Hepatocyte (in vitro differentiated cells): ENCODE measurements at regions not wholly inside any gene's neighbourhood (a gene's known extent, or its start where the extent isn't known, plus 50 kb on each side); places are given as distances from the start of the nearest gene placed in this dataset.

Source experiments
- DNase-seq: peaks from one replicate; pipeline ENCODE4 v3.0.0-alpha.2; 2016; ENCODE audit warnings: low spot score
- H2AFZ ChIP-seq: fragments of 200-600 bp; sonication (generic); 2 replicates; pipeline ENCODE4 v1.6.0; 2016; ENCODE audit warnings: antibody characterized with exemption, mild to moderate bottlenecking
- H3K27ac ChIP-seq: fragments of 200-600 bp; sonication (generic); 2 replicates; pipeline ENCODE4 v1.5.1; 2016; ENCODE audit warnings: mild to moderate bottlenecking
- H3K27me3 ChIP-seq: fragments of 200-600 bp; sonication (generic); 2 replicates; pipeline ENCODE4 v1.6.1; 2016
- H3K36me3 ChIP-seq: fragments of 200-600 bp; sonication (generic); replicated peaks from 2 replicates; pipeline ENCODE4 v1.5.1; 2016; ENCODE audit warnings: low read depth; ENCODE audit not compliant: insufficient read depth
- H3K4me1 ChIP-seq: fragments of 200-600 bp; sonication (generic); 2 replicates; pipeline ENCODE4 v1.5.1; 2016; ENCODE audit warnings: mild to moderate bottlenecking, moderate library complexity; ENCODE audit not compliant: insufficient read depth
- H3K4me2 ChIP-seq: fragments of 200-600 bp; sonication (generic); 2 replicates; pipeline ENCODE4 v1.6.0; 2016
- H3K4me3 ChIP-seq: fragments of 200-600 bp; sonication (generic); 2 replicates; pipeline ENCODE4 v1.5.1; 2016; ENCODE audit warnings: mild to moderate bottlenecking
- H3K79me2 ChIP-seq: fragments of 200-600 bp; sonication (generic); 2 replicates; pipeline ENCODE4 v1.6.0; 2017; ENCODE audit warnings: mild to moderate bottlenecking
- H3K9me2 ChIP-seq: fragments of 200-600 bp; sonication (generic); replicated peaks from 2 replicates; pipeline ENCODE4 v1.6.0; 2017; ENCODE audit warnings: mild to moderate bottlenecking; ENCODE audit not compliant: insufficient read depth
- H3K9me3 ChIP-seq: fragments of 200-600 bp; sonication (generic); 2 replicates; pipeline ENCODE4 v1.5.1; 2016; ENCODE audit warnings: low read depth, mild to moderate bottlenecking
- H4K20me1 ChIP-seq: fragments of 200-600 bp; sonication (generic); 2 replicates; pipeline ENCODE4 v1.6.0; 2016; ENCODE audit warnings: mild to moderate bottlenecking; ENCODE audit not compliant: insufficient read depth, poor library complexity, severe bottlenecking
- CTCF ChIP-seq: fragments of 200-600 bp; sonication (generic); IDR thresholded peaks from 2 replicates; pipeline ENCODE4 v1.5.1; 2016; ENCODE audit warnings: antibody characterized with exemption, mild to moderate bottlenecking; ENCODE audit not compliant: poor library complexity
- EZH2 ChIP-seq: fragments of 200-600 bp; sonication (generic); IDR thresholded peaks from 2 replicates; pipeline ENCODE4 v1.6.1; 2016; ENCODE audit warnings: antibody characterized with exemption, mild to moderate bottlenecking, borderline replicate concordance
- EZH2phosphoT487 ChIP-seq: fragments of 200-600 bp; sonication (generic); IDR thresholded peaks from one replicate; pipeline ENCODE4 v1.6.1; 2018; ENCODE audit warnings: antibody characterized with exemption, mild to moderate bottlenecking, low read depth, moderate library complexity; ENCODE audit not compliant: unreplicated experiment, severe bottlenecking
- WGBS: methylation state at CpG from one replicate; pipeline ENCODE4 v1.1.6; 2016; ENCODE audit warnings: low lambda C conversion rate; ENCODE audit errors: missing lambda C conversion rate; 5-methylcytosine and 5-hydroxymethylcytosine counted together

GRCh38 chr5:25716680-25717079 lies 1071.9 kb upstream of the CDH10 start:
- WGBS, result 94% methylated on average over 1 of the region's 1 CpG
- DNase-seq, result no peak
- H3K9me3 ChIP-seq, result no peaks in the 10 kb centered on the region
- no peak overlapping the region for H3K4me2 ChIP-seq
- H2AFZ ChIP-seq, result no peak overlapping the region
- H3K27me3 ChIP-seq, result no peaks in the 10 kb centered on the region
- H3K9me2 ChIP-seq, result no peaks in the 10 kb centered on the region
- no peaks in the 10 kb centered on the region for H4K20me1 ChIP-seq
- no peak overlapping the region for H3K27ac ChIP-seq
- no peaks in the 10 kb centered on the region for H3K79me2 ChIP-seq
- no peaks in the 10 kb centered on the region for H3K4me1 ChIP-seq
- H3K4me3 ChIP-seq, result no peak overlapping the region
- no peak for TF ChIP-seq EZH2phosphoT487
- no peaks in the 10 kb centered on the region for H3K36me3 ChIP-seq

- Histone ChIP-seq H3K9me2 (no peaks in the 10 kb centered on the region), H3K4me1 (no peaks in the 10 kb centered on the region), H3K27me3 (no peaks in the 10 kb centered on the region), H3K79me2 (no peaks in the 10 kb centered on the region), H3K4me3 (no peak overlapping the region), H3K4me2 (peak overlapping the region; percentile 50), H2AFZ (no peak overlapping the region), H3K36me3 (no peaks in the 10 kb centered on the region), H3K9me3 (no peaks in the 10 kb centered on the region), H3K27ac (no peak overlapping the region), H4K20me1 (no peaks in the 10 kb centered on the region)
- peak; percentile 33 for DNase-seq
- TF ChIP-seq EZH2 (no peak), CTCF (peak; percentile 32), EZH2phosphoT487 (no peak)
- 31% methylated on average over 7 of the region's 7 CpGs for WGBS
Measured at GRCh38 chr5:25713259-25713658, 1068.5 kb upstream of the CDH10 start.

- Histone ChIP-seq H3K4me2 (no peak overlapping the region), H3K27ac (no peak overlapping the region), H3K4me3 (no peak overlapping the region), H3K9me2 (no peaks in the 10 kb centered on the region), H4K20me1 (no peaks in the 10 kb centered on the region), H3K9me3 (no peaks in the 10 kb centered on the region), H3K36me3 (no peaks in the 10 kb centered on the region), H3K27me3 (no peaks in the 10 kb centered on the region), H2AFZ (no peak overlapping the region), H3K4me1 (no peaks in the 10 kb centered on the region), H3K79me2 (no peaks in the 10 kb centered on the region)
- no peak for TF ChIP-seq EZH2phosphoT487
- TF ChIP-seq EZH2, result no peak
- no peak for TF ChIP-seq CTCF
- 44% methylated on average over 2 of the region's 2 CpGs for WGBS
- no peak for DNase-seq
Measured at GRCh38 chr5:25707093-25707492, 1062.3 kb upstream of the CDH10 start.

- no peak for TF ChIP-seq CTCF
- no peak for TF ChIP-seq EZH2
- TF ChIP-seq EZH2phosphoT487, result no peak
- Histone ChIP-seq H3K4me1 (no peaks in the 10 kb centered on the region), H4K20me1 (no peaks in the 10 kb centered on the region), H2AFZ (no peak overlapping the region), H3K4me3 (no peak overlapping the region), H3K36me3 (no peaks in the 10 kb centered on the region), H3K79me2 (no peaks in the 10 kb centered on the region), H3K9me3 (no peaks in the 10 kb centered on the region), H3K9me2 (no peaks in the 10 kb centered on the region), H3K27me3 (no peaks in the 10 kb centered on the region), H3K27ac (no peak overlapping the region), H3K4me2 (no peak overlapping the region)
- 89% methylated on average over 4 of the region's 4 CpGs for WGBS
- no peak for DNase-seq
Measured at GRCh38 chr5:25701936-25702335, 1057.2 kb upstream of the CDH10 start.
